H9 (cell line): ENCODE measurements at regions not wholly inside any gene's neighbourhood (a gene's known extent, or its start where the extent isn't known, plus 50 kb on each side); places are given as distances from the start of the nearest gene placed in this dataset.
"Not testable (repeated sequence)": the region's sequence is repeated elsewhere in the genome, so short reads cannot be mapped to it uniquely, and the experiment has no call there.

Experiments used
- DNase-seq: peaks from one replicate; pipeline ENCODE4 v3.0.0-alpha.2; 2017
- H2AFZ ChIP-seq: one replicate; pipeline ENCODE4 v1.6.1; 2013; ENCODE audit warnings: mild to moderate bottlenecking, low read length, control low read depth, moderate library complexity
- H2AK5ac ChIP-seq: 2 replicates; pipeline ENCODE4 v1.6.1; 2013; ENCODE audit warnings: low read length, control low read depth, mixed read lengths; ENCODE audit not compliant: insufficient read length
- H2BK120ac ChIP-seq: one replicate; pipeline ENCODE4 v1.6.1; 2013; ENCODE audit warnings: low read depth, mild to moderate bottlenecking, low read length, control low read depth, inconsistent platforms; ENCODE audit not compliant: poor library complexity, severe bottlenecking
- H2BK12ac ChIP-seq: 2 replicates; pipeline ENCODE4 v1.6.1; 2013; ENCODE audit warnings: low read length, control low read depth, mixed read lengths, low read depth; ENCODE audit not compliant: insufficient read length
- H2BK15ac ChIP-seq: 2 replicates; pipeline ENCODE4 v1.6.1; 2013; ENCODE audit warnings: low read depth, low read length, control low read depth
- H2BK20ac ChIP-seq: one replicate; pipeline ENCODE4 v1.6.1; 2013; ENCODE audit warnings: low read depth, mild to moderate bottlenecking, low read length, control low read depth, inconsistent platforms; ENCODE audit not compliant: poor library complexity, severe bottlenecking
- H2BK5ac ChIP-seq: 2 replicates; pipeline ENCODE4 v1.6.1; 2013; ENCODE audit warnings: low read length, control low read depth, mixed read lengths; ENCODE audit not compliant: insufficient read length
- H3K14ac ChIP-seq: 2 replicates; pipeline ENCODE4 v1.6.1; 2013; ENCODE audit warnings: low read length, control low read depth; ENCODE audit not compliant: insufficient read depth
- H3K18ac ChIP-seq: 2 replicates; pipeline ENCODE4 v1.6.1; 2013; ENCODE audit warnings: low read depth, mild to moderate bottlenecking, mixed read lengths, low read length, control low read depth; ENCODE audit not compliant: insufficient read length
- H3K23ac ChIP-seq: 2 replicates; pipeline ENCODE4 v1.6.1; 2013; ENCODE audit warnings: low read length, control low read depth, mixed read lengths, low read depth; ENCODE audit not compliant: insufficient read length
- H3K23me2 ChIP-seq: 2 replicates; pipeline ENCODE4 v1.6.1; 2013; ENCODE audit warnings: low read depth, mild to moderate bottlenecking, mixed read lengths, low read length, control low read depth; ENCODE audit not compliant: insufficient read length, poor library complexity, severe bottlenecking
- H3K27ac ChIP-seq: 2 replicates; pipeline ENCODE4 v1.5.1; 2013; ENCODE audit warnings: low read length, control low read depth, mixed read lengths, low read depth; ENCODE audit not compliant: insufficient read length
- H3K27me3 ChIP-seq: 2 replicates; pipeline ENCODE4 v1.6.1; 2013; ENCODE audit warnings: low read length, control low read depth, inconsistent platforms; ENCODE audit not compliant: insufficient read depth
- H3K4ac ChIP-seq: 2 replicates; pipeline ENCODE4 v1.6.1; 2013; ENCODE audit warnings: low read depth, mild to moderate bottlenecking, control low read depth, inconsistent platforms, low read length, moderate library complexity
- H3K4me1 ChIP-seq: 2 replicates; pipeline ENCODE4 v1.6.1; 2013; ENCODE audit warnings: low read length, control low read depth, inconsistent platforms; ENCODE audit not compliant: insufficient read depth
- H3K4me2 ChIP-seq: 2 replicates; pipeline ENCODE4 v1.6.1; 2013; ENCODE audit warnings: low read length, control low read depth, mixed read lengths; ENCODE audit not compliant: insufficient read length, insufficient read depth
- H3K56ac ChIP-seq: 2 replicates; pipeline ENCODE4 v1.6.1; 2013; ENCODE audit warnings: low read depth, mild to moderate bottlenecking, mixed read lengths, low read length, control low read depth; ENCODE audit not compliant: insufficient read length
- H3K79me1 ChIP-seq: 2 replicates; pipeline ENCODE4 v1.6.1; 2013; ENCODE audit warnings: low read depth, mild to moderate bottlenecking, moderate library complexity, low read length, control low read depth, inconsistent platforms; ENCODE audit not compliant: insufficient read depth, poor library complexity, severe bottlenecking
- H3K79me2 ChIP-seq: 2 replicates; pipeline ENCODE4 v1.6.1; 2013; ENCODE audit warnings: low read length, control low read depth, inconsistent platforms; ENCODE audit not compliant: insufficient read depth
- H3K9ac ChIP-seq: 2 replicates; pipeline ENCODE4 v1.6.1; 2013; ENCODE audit warnings: low read length, control low read depth, mixed read lengths; ENCODE audit not compliant: insufficient read length; ENCODE audit errors: extremely low read depth
- H3K9me3 ChIP-seq: one replicate; pipeline ENCODE4 v1.6.1; 2013; ENCODE audit warnings: low read depth, low read length, inconsistent platforms; ENCODE audit not compliant: control insufficient read depth
- H3T11ph ChIP-seq: one replicate; pipeline ENCODE4 v1.6.1; 2013; ENCODE audit warnings: mild to moderate bottlenecking, low read length, control low read depth, inconsistent platforms
- H4K20me1 ChIP-seq: one replicate; pipeline ENCODE4 v1.6.1; 2013; ENCODE audit not compliant: control insufficient read depth, insufficient read length, insufficient read depth
- H4K5ac ChIP-seq: 2 replicates; pipeline ENCODE4 v1.6.1; 2013; ENCODE audit warnings: low read depth, mild to moderate bottlenecking, mixed read lengths, low read length, control low read depth; ENCODE audit not compliant: insufficient read length
- H4K8ac ChIP-seq: replicated peaks from 2 replicates; pipeline ENCODE4 v1.6.1; 2013; ENCODE audit warnings: low read length, control low read depth, mixed read lengths, low read depth; ENCODE audit not compliant: insufficient read length
- H4K91ac ChIP-seq: 2 replicates; pipeline ENCODE4 v1.6.1; 2013; ENCODE audit warnings: low read depth, mild to moderate bottlenecking, moderate library complexity, mixed read lengths, low read length, control low read depth; ENCODE audit not compliant: insufficient read length
- H3K27ac Mint-ChIP-seq, 3 experiments: 2 replicates in 2 of 3; 3 replicates in 1 of 3; pipeline ENCODE4 v1.8.0; 2020 to 2021; ENCODE audit warnings: mixed read lengths in 3 of 3, mild to moderate bottlenecking in 1 of 3, moderate library complexity in 1 of 3
- H3K27me3 Mint-ChIP-seq: 2 replicates; pipeline ENCODE4 v1.8.0; 2021; ENCODE audit warnings: low read depth, mild to moderate bottlenecking, moderate library complexity, mixed read lengths
- H3K36me3 Mint-ChIP-seq, 3 experiments: 2 replicates in 2 of 3; 3 replicates in 1 of 3; pipeline ENCODE4 v1.8.0; 2020 to 2021; ENCODE audit warnings: low read depth in 3 of 3, mixed read lengths in 3 of 3; ENCODE audit not compliant: insufficient read depth in 1 of 3
- H3K4me1 Mint-ChIP-seq, 2 experiments: 2 replicates each; pipeline ENCODE4 v1.8.0; 2020; ENCODE audit warnings: mixed read lengths in 2 of 2
- H3K4me3 Mint-ChIP-seq, 2 experiments: 2 replicates in 1 of 2; 3 replicates in 1 of 2; pipeline ENCODE4 v1.8.0; 2020 to 2021; ENCODE audit warnings: mild to moderate bottlenecking in 2 of 2, mixed read lengths in 2 of 2, moderate library complexity in 1 of 2
- H3K9me3 Mint-ChIP-seq, 2 experiments: 2 replicates in 1 of 2; 3 replicates in 1 of 2; pipeline ENCODE4 v1.8.0; 2020; ENCODE audit warnings: mild to moderate bottlenecking in 2 of 2, mixed read lengths in 2 of 2, moderate library complexity in 1 of 2
- WGBS: extraction: QIAGEN DNeasy Blood & Tissue Kit; methylation state at CpG from one replicate; pipeline ENCODE4 v1.1.7; 2013; ENCODE audit warnings: missing lambda C conversion rate, low lambda C conversion rate, mixed read lengths; ENCODE audit not compliant: insufficient read length; ENCODE audit errors: extremely low coverage; 5-methylcytosine and 5-hydroxymethylcytosine counted together
- TF ChIP-seq, protein P1 (sequence below): fragments of 200-600 bp; sonication (generic); conservative IDR thresholded peaks from 3 replicates; pipeline ENCODE4 v1.8.0; 2021; ENCODE audit warnings: antibody characterized with exemption, mild to moderate bottlenecking

DNA sequence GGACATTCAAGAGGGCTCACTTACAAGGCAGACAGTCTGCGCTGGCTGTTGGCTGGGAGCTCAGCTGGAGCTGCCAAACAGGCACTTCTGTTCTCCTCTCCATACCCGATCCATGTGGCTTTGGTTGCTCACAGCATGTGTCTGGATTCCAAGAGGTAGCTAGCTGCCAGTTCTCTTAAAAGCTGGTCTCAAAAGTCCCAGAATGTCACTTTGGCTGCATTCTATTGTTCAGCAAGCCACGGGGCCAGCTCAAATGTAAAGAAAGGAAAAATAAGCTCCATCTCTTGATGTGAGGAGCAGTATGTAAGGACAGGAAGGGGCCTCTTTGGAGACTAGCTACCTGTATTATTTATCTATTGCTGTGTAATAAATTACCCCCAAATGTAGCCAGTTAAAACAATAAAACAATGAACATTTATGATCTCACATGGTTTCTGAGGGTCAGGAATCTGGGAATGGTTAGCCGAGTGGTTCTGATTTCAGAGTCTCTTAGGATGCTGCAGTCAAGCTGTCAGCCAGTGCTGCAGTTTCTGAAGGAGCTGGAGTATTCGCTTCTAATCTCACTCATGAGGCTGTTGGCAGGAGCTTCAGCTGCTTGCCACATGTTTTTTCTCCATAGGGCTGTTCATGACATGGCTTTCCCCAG, 112.7 kb upstream of the CLINT1 start:
- no peak overlapping the region for H2BK15ac ChIP-seq
- no peak overlapping the region for H3K4ac ChIP-seq
- H2BK120ac ChIP-seq: no peak overlapping the region
- no peak overlapping the region for H3K18ac ChIP-seq
- H2BK12ac ChIP-seq: no peak overlapping the region
- H3T11ph ChIP-seq: no peak overlapping the region
- H3K4me1 ChIP-seq: no peaks in the 10 kb centered on the region; the same call in 1 of the 2 replicates
- H2AFZ ChIP-seq: no peak overlapping the region
- no peak overlapping the region for H2BK20ac ChIP-seq
- H3K56ac ChIP-seq: no peak overlapping the region
- H3K14ac ChIP-seq: no peak overlapping the region
- H4K8ac ChIP-seq: no peak overlapping the region
- H3K9me3 ChIP-seq: no peaks in the 10 kb centered on the region
- Mint-ChIP-seq H3K36me3 (no peaks in the 10 kb centered on the region; a peak in 3 of 7 replicates), H3K27ac (peak overlapping the region; percentile 24 to 82 (median 46); a peak in 3 of 7 replicates), H3K27me3 (no peaks in the 10 kb centered on the region; the same call in 1 of the 2 replicates), H3K4me1 (peaks cover 29 to 32% of the 10 kb centered on the region in 2 experiments), H3K9me3 (no peaks in the 10 kb centered on the region), H3K4me3 (no peak overlapping the region)
- TF ChIP-seq, protein P1, sequence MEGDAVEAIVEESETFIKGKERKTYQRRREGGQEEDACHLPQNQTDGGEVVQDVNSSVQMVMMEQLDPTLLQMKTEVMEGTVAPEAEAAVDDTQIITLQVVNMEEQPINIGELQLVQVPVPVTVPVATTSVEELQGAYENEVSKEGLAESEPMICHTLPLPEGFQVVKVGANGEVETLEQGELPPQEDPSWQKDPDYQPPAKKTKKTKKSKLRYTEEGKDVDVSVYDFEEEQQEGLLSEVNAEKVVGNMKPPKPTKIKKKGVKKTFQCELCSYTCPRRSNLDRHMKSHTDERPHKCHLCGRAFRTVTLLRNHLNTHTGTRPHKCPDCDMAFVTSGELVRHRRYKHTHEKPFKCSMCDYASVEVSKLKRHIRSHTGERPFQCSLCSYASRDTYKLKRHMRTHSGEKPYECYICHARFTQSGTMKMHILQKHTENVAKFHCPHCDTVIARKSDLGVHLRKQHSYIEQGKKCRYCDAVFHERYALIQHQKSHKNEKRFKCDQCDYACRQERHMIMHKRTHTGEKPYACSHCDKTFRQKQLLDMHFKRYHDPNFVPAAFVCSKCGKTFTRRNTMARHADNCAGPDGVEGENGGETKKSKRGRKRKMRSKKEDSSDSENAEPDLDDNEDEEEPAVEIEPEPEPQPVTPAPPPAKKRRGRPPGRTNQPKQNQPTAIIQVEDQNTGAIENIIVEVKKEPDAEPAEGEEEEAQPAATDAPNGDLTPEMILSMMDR: no peak
- no peak overlapping the region for H3K23ac ChIP-seq
- no peaks in the 10 kb centered on the region for H3K27me3 ChIP-seq
- H2AK5ac ChIP-seq: no peak overlapping the region
- H3K4me2 ChIP-seq: no peak overlapping the region
- peaks cover 2% of the 10 kb centered on the region for H3K23me2 ChIP-seq
- WGBS: no CpG with 5 or more reads among the region's 5 CpGs
- H2BK5ac ChIP-seq: no peak overlapping the region
- H3K79me1 ChIP-seq: no peaks in the 10 kb centered on the region
- peak; percentile 43 for DNase-seq
- H4K5ac ChIP-seq: no peak overlapping the region
- H4K20me1 ChIP-seq: no peaks in the 10 kb centered on the region
- H4K91ac ChIP-seq: no peak overlapping the region
- no peaks in the 10 kb centered on the region for H3K79me2 ChIP-seq
- no peak overlapping the region for H3K27ac ChIP-seq
- no peak overlapping the region for H3K9ac ChIP-seq

DNA sequence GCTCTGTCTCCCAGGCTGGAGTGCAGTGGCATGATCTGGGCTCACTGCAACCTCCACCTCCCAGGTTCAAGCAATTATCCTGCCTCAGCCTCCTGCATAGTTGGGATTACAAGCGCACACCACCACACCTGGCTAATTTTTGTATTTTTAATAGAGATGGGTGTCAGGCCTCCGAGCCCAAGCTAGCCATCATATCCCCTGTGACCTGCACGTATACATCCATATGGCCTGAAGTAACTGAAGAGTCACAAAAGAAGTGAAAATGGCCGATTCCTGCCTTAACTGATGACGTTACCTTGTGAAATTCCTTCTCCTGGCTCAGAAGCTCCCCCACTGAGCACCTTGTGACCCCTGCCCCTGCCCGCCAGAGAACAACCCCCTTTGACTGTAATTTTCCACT, 109.6 kb upstream of the CLINT1 start:
- not testable (repeated sequence) for H3K23ac ChIP-seq, H2AK5ac ChIP-seq, H3K27ac ChIP-seq, H3K4ac ChIP-seq, H4K8ac ChIP-seq, H4K20me1 ChIP-seq, H2BK5ac ChIP-seq, H3K18ac ChIP-seq, H3K23me2 ChIP-seq, H3K14ac ChIP-seq, H2BK15ac ChIP-seq, H2AFZ ChIP-seq, H3K27me3 ChIP-seq, H3K79me1 ChIP-seq, H3K36me3 Mint-ChIP-seq, H2BK12ac ChIP-seq, DNase-seq, H2BK120ac ChIP-seq, H3K56ac ChIP-seq, H3K4me3 Mint-ChIP-seq, H3T11ph ChIP-seq, H4K91ac ChIP-seq, H3K9ac ChIP-seq, H3K27me3 Mint-ChIP-seq, H3K9me3 Mint-ChIP-seq, H2BK20ac ChIP-seq, H4K5ac ChIP-seq, H3K4me2 ChIP-seq, H3K4me1 ChIP-seq, H3K9me3 ChIP-seq, H3K79me2 ChIP-seq
- H3K4me1 Mint-ChIP-seq: peaks cover 51 to 52% of the 10 kb centered on the region in 2 experiments
- WGBS: no CpG with 5 or more reads among the region's 6 CpGs
- H3K27ac Mint-ChIP-seq: peak overlapping the region in 1 of 3 experiments; percentile 34; a peak in 2 of 7 replicates
